HG03521 (cell line): ENCODE measurements at regions not wholly inside any gene's neighbourhood (a gene's known extent, or its start where the extent isn't known, plus 50 kb on each side); places are given as distances from the start of the nearest gene placed in this dataset.

Source experiments
- ATAC-seq: cut with Tn5 transposase; IDR thresholded peaks from one replicate; pipeline ENCODE4 v1.9.1; 2021; ENCODE audit warnings: mild to moderate bottlenecking, moderate library complexity; ENCODE audit not compliant: unreplicated experiment

DNA sequence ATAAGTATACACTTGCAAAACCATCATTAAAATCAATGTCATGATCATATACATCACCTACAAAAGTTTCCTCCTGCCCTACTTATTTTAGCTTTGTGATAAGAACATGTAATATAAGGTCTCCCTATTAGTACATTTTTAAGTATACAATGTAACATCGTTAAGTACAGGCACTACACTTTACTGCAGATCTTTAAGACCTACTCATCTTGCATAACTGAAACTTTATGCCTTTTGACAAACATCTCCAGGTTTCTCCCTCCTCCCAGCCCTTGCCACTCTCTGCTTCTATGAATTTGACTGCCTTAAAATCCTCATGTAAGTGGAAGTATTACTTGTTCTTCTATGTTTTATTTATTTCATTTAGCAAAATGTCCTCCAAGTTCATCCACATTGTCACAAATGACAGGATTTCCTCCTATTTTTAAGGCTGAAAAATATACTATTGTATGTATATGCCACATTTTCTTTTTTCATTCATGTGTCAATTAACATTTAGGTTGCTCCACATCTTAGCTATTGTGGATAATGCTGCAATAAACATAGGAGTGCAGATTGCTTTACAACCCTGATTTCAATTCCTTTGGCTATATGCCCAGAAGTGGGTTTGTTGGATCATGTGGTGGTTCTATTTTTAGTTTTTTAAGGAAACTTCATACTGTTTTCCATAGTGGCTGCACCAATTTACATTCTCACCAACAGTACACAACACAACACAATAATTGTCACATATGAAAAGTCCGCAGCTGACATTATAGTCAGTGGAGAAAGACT, 471.1 kb upstream of the ANO3 start:
- no peak for ATAC-seq

DNA sequence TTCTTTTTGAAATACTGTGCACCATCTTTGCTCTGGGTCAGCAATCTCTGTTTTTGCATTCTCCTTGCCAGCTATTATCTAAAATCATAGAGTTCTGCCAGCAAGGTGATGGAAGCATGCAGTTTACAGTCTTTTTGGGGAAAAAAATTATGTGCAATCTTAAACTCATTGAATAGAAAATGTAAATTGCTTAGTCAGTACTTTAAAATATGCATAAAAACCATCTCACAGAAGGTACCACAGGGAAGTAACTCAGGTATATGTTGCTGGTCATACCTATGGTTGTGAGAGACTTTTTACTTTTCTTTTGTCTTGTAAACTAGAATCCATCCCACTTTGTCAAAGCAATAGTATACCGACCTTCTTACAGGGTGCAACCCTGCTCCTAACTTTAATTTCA, 469.8 kb upstream of the ANO3 start:
- no peak for ATAC-seq

DNA sequence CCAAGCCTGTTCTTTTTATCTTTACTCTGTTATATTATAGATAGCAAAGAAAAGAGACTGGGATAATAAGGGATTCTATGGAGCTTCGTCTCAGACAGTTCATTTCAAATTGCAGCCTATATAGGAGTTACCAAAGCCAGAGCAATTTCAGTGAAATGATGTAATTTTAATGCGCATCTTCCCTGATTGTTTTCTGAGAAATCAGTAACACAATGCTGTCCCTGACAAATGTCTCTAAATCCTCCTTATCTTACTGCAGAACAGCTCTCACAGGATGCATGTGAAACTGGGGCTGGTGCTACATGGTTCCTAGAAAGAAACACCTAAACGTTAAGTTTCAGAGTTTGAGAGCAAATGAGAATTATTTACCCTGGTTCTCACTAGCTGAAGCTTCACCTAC, 467.9 kb upstream of the ANO3 start:
- no peak for ATAC-seq

DNA sequence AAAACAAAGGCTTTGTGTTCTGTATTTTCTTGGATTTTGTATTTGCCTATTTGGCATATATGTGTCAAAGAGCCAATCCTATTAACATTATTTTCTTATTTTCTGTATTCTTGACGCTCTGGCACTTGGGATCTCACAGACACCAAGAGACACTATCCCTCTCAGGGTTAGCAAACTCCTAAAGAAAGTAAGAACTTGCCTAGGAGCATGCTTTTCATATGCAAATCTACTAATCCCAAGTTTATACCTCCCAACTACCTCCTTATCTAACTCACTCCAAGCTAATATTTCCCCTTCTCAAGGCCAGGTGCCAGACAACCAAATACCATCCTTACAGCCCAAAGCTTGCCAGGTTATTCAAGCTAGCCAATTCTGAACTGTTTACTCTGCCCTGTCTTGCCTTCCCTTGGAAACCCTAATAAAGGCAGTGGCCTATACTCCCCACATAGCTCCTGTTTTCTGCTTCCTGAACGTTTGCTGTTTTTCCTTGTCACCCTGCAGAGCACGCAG, 455.4 kb upstream of the ANO3 start:
- no peak for ATAC-seq

DNA sequence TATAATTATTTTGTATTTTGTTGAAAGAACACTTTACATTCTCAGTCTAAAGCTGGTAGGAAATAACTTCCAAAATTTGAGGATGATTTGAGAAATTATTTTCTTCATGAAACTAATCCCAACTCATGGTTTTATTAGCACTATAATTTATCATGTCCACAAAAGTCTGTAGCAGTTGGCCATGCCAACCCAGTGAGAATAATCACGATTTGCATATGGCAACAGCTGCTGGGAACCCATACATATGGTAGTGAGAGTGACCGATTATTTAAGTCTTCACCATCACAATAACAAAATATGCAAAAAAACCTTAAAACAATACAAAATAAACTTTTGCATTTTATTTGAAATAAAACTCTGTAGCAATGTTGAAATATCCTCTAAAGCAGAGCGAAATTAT, 445.9 kb upstream of the ANO3 start:
- no peak for ATAC-seq

DNA sequence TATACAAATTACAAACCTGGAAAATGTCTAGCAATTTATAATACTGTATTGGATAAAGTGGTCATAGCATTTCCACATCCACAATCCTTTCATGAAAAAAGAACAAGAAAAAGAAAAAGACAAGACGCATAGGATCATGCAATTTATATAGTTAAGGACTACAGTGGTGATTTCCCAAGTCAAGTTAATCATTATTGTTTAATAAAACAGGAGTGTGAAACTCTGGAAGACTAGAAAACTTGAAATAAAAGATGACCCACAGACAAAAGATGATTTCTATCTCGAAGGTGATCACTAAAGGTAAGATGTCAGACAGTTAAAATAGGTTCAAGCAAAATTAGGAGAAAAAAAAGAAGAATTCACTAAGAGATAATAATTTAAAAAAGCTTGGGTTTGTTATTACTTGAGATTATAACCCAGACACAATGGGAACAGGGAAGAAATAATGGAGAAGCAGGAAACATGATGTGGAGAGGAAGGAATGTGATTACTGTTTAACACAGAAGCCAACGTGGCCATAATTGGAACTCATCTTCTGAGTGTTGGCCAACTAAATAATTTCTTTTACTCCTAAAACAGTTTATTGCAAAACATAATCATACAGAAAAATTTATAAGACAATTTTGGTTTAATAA, 441.2 kb upstream of the ANO3 start:
- ATAC-seq: no peak

DNA sequence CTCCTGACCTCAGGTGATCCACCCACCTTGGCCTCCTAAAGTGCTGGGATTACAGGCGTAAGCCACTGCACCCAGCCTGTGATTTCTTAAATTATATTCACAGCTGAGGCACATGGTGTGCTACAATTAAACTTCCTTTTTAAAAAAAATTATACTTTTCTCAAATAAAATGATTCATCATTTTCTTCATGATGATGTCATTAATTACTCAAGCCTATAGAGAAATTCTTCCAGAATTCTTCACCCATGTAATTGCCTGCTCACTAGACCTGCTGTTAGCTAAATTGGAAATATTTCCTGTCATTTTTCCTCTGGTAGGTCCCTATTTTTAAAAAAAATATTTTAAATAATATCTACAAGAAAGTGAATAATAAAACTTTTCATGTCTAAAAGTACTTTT, 440.0 kb upstream of the ANO3 start:
- ATAC-seq: no peak

DNA sequence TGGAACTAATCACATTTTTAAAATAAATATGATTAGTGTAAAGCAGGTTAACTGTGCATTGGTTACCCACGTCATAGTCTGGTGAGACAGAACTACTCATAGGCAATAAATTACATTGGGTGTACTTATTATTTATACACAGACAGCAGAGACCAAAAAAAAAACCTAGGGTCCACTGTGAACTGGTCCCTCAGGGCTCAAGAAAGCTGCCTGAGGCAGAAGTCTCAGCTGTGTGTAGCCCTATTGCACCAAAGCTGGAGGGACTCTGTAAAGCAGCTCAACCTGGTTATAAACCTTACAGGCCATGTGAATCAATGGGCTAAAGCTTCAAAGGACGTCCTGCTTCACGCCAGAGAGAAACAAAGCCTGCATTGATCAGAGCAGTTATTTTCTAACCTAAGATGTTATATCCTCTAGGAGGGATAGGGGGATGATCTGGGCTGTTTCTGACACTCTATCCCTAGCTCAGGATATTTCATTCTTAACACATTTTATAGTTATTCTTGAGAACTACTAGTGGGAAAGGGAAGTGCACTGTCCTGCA, 432.2 kb upstream of the ANO3 start:
- no peak for ATAC-seq

DNA sequence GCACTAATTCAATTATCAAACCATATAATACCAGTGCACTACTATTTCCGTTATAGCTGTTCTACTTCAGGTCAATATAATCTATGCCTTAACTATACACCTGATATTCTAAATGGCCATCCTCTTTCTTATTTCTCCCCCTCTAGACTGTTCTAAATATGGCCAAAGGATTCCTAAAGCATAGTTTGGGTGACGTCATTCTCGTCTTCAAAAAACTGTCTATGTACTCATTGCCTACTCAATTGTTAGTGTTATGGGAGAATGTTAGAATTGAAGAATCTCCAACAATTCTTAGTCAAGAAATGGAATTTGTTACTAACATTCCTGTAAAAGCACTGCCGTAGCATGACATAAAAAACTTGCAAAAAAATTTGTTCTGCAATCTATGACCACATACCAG, 431.1 kb upstream of the ANO3 start:
- ATAC-seq: no peak

DNA sequence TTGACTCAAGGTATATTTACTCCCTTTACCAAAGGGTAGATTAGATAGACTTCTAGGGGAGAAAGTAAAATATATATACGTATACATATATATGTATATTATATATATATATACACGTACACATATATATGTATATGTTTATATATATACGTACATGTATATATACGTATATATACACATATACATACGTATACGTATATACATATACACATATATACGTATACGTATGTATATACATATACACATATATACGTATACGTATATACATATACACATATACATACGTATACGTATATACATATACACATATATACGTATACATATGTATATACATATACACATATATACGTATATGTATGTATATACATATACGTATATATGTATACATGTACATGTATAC, 430.5 kb upstream of the ANO3 start:
- ATAC-seq: no peak

DNA sequence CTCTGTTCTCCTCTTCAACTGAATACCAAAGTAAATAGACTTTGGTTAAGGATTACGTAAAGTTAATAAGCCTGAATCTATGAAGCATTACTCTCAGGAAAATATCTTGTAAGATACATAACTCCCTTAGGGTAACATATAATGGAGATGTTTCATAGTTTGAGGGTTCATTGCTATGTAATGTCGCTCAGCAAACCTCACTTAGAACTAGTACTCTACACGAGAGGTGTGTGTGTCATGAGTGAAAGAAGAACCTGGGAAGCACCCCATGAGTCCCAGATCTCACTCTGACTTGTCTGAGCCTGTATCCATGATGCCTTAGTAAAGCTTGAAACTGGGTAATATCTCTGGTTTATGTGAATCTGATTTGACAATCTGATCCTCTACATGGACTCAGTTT, 429.5 kb upstream of the ANO3 start:
- ATAC-seq: no peak

DNA sequence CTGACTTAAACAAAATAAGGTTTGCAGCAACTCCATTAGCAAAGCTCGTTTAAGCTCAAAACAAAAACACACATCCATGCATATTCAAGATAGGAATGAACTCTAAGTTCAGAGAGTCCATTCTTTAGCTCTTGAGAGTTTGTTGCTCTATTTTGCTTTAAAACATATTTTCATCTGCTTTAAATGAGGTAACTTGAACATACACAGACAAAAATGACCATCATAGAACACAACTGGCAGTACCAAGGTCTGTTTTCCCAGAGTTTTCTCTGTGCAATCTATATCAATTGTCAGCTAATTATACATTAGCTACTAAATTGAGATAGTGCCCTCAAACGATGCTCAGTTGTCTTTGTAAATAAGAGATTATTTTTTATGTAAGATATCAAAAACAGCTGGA, 423.2 kb upstream of the ANO3 start:
- no peak for ATAC-seq

DNA sequence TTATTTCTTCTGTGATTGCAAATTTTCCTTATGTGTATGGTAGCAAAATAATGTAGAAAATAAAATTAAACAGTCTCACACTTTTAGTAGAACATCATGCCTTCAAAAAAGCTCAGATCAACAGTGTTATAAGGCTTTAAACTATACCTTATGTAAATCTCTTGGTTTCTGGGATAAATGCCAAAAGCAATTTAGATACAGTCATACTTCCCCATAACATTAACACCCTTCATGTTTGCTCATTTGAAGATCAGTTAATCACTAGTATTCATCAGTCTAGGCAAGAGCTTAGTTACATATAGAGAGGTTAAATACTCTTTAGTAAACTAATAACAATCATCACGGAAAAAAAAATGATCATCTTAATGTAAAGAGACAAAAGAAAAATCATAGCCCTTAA, 421.8 kb upstream of the ANO3 start:
- ATAC-seq: no peak

DNA sequence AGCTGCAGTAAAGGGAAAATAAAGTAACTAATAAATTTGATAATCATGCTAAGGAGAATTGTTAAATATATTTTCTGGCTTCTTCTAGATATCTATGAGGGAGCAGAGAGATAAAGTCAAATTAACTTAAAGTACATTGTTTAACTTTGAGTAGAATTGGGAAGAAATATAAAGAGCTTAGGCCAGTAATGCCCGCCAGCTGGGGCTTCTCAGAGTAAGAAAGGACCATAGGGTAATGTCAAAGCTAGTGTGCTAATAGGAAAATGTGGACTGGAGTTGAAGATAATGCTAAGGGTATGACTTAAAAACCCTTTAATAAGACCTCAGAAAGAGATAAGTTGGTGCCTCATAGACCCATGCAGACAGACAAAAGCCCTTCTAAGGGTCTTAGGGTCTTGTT, 411.6 kb upstream of the ANO3 start:
- ATAC-seq: no peak

DNA sequence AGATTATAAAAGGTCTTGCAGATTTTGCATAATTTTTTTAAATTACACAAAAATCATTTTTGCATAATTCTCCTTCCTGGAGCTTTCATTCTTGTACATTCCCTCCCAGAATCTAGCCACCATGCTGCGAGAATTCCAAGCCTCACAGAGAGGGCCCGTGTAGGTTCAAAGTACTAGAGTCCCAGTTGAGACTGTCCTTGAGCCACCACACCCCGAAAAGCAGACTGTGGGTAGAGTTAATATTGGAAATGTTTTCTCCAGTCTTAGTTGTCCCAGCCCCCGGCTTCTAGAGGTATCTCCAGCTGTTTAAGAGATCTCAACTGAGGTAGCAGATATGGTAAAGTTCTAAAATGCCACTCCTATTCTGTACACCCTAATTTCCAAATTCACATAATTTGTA, 407.3 kb upstream of the ANO3 start:
- ATAC-seq: no peak

DNA sequence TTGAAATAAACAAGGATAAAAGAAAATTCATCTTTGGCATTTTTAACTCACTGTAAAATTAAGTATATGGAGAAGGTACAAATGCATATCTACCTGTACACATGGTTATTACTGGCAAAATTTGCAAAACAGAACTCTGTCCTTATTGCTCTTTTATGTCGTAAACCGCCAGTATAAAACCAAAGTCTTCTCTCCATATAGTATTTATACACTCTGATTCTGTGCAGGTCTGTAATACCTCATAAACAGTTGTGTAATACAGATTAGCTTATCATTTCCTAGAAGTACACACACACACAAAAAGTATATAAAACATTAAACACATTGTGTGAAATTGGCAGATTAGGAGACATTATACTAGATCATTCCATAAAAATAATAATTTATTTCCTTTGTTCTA, 406.6 kb upstream of the ANO3 start:
- ATAC-seq: no peak

DNA sequence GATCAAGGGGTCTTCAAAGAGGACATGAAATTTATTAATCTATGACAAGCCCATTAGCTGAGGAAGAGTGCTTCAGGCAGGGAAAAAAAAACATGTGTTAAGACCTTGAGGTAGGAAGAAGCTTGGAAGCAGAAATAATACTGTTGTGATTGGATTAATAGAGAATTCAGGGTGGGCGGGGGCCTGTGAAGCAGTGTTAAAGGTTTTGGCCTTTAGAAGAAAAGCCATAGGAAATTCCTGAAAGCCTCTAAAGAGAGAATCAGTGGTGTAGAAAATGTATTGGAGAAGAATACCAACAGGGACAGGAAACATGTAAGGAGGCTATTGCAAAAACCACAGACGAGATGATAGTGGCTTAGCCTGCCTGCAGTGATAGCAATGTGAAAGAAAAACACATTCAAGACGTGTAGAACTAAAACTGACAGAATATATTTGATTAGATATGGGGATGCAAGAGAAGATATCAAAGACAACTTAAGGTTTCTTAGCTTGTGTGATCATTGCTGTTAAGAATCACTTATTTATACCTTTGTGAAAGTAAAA, 404.4 kb upstream of the ANO3 start:
- no peak for ATAC-seq

DNA sequence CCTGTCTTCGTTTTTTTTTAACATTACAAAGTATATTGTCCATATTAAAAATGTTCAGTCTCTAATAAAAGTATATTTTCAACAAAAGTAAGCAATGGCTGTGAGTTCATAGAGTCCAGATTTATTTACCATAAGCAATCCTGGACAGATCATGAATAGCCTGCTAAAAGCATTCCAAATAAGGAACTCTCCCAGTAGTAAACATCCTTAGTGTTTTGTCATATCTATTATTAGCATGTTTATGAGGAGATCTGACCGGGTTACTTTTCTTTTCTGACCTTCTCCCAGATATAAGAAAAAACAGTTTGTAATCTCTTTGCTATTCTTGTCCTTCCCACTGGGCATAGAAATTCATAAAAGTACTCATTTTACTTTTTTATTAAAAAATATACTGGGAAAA, 403.9 kb upstream of the ANO3 start:
- no peak for ATAC-seq

DNA sequence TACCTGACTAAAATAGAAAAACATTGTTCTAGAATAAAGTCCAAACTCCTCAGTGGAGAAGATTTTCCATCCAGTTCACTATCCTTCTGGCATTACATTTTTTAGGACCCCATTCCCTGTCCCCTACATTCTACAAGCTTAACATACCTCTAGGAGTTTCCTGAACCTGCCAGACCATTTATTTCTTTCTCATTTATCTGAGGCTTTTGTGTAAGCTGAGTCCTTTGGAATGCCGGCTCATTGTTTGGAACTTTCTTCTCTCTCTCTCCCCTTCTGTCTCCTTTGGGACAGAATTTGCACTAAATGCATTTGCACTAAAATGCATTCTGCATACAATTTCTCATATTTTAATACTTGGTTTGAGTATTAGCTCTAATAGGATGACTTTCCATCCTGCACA, 393.0 kb upstream of the ANO3 start:
- no peak for ATAC-seq

DNA sequence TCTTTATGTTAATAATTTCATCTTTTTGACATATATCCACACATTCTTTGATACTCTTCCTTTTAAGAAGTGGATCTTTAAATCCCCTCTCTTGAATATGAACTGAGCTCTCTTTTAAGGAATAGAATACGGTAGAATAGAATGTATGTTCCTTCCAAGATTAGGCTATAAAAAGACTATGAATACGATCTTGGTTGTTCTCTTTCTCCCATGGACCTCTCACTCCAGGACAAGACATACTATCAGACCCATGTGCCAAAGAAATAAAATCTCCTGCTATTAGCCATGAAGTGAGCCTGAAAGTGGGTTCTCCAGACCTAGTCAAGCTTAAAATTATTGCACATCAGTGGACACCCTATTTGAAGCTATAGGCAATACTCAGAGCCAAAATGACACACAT, 392.2 kb upstream of the ANO3 start:
- ATAC-seq: no peak

DNA sequence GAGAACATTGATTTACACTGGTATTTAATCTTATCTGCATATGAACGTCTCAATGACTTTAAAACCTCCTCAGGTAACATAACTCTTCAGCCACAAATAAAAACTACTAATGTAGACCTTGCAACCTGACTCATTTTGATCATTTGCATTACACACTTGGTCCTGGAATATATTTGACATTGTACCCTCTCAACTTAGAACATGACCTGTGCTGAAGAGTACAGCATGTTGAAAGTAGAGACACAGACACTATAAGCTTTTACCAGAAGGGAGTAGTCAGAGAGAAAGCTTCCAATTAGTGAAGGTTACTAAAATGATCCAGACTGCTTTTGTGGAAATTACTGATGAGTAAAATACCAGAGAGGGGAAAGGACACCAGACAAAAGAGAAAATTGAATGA, 390.6 kb upstream of the ANO3 start:
- ATAC-seq: no peak

DNA sequence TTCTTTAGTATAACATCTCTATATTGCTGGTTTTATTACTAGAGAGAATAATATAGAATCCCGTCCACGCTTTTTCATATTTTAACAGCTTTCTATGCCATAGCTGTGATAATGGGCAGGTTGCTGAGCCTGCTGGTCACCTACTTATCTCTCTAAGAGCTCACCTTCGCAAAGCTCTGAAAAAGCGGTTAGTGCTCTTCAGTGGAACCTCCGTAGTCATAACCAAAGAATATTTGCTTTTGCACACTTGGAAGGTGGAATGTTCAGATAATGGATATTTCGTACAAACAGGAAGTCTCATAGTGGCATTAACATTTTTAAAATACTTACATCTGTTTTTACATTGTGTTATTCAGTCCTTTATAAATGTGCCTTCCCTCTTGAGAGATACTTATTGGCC, 388.9 kb upstream of the ANO3 start:
- ATAC-seq: no peak
